ENCODE measurements at regions not wholly inside any gene's neighbourhood (a gene's known extent, or its start where the extent isn't known, plus 50 kb on each side); places are given as distances from the start of the nearest gene placed in this dataset.

DNA sequence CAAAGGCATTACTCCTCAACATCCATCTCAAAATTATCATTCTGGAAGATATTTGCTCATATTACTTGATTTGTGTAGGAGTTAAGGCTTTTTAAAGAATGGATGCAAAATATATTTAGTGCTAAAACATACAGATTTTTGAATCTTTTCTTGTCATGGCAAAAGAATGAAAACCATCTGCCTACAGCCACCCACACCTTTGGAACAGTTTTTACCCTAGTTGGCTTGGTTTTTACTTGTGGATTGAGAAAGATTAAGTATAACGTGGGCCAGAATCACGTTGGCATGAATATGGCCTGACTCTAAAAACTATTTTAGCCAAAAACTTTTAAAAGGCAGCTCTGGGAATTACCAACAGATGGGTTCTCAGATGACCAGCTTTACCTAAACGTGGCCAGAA, 128.2 kb downstream of the SPAG6 start:
- TF ChIP-seq FOXS1 (CRISPR knock-in tag; IDR thresholded peaks at IDR 0.05) (no peak), CHD4 (IDR thresholded peaks at IDR 0.05; ENCODE audit: borderline replicate concordance) (no peak), RFX5 (IDR thresholded peaks at IDR 0.05) (no peak), NR3C1 (IDR thresholded peaks at IDR 0.05) (no peak), RCOR1 (IDR thresholded peaks at IDR 0.05; ENCODE audit: low read depth, low read length) (no peak), CEBPB (IDR thresholded peaks at IDR 0.05) (no peak), ZNF302 (CRISPR knock-in tag; IDR thresholded peaks at IDR 0.05) (no peak)
- TF ChIP-seq, protein P1, sequence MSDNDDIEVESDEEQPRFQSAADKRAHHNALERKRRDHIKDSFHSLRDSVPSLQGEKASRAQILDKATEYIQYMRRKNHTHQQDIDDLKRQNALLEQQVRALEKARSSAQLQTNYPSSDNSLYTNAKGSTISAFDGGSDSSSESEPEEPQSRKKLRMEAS (IDR thresholded peaks at IDR 0.05): no peak
- TF ChIP-seq, protein P2, sequence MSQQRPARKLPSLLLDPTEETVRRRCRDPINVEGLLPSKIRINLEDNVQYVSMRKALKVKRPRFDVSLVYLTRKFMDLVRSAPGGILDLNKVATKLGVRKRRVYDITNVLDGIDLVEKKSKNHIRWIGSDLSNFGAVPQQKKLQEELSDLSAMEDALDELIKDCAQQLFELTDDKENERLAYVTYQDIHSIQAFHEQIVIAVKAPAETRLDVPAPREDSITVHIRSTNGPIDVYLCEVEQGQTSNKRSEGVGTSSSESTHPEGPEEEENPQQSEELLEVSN (IDR thresholded peaks at IDR 0.05; ENCODE audit: borderline replicate concordance, low read depth): no peak
- TF ChIP-seq, protein P3, sequence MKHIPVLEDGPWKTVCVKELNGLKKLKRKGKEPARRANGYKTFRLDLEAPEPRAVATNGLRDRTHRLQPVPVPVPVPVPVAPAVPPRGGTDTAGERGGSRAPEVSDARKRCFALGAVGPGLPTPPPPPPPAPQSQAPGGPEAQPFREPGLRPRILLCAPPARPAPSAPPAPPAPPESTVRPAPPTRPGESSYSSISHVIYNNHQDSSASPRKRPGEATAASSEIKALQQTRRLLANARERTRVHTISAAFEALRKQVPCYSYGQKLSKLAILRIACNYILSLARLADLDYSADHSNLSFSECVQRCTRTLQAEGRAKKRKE (CRISPR knock-in tag; IDR thresholded peaks at IDR 0.05; ENCODE audit: low read depth): no peak
- CTCF ChIA-PET: interaction anchor here (0.6 to 1.4 kb wide), 2 partner anchors 24 to 978 kb away, joined by 3 read pairs; no protein-coding TSS in a partner anchor
- H3K9me3 ChIP-seq: no peaks in the 10 kb centered on the region
- H3K27ac ChIP-seq: no peak overlapping the region
- no peak overlapping the region for H3K4me3 ChIP-seq
- 27% methylated on average over 3 of the region's 3 CpGs for WGBS (ENCODE audit: missing lambda C conversion rate)
- H3K4me2 ChIP-seq: no peak overlapping the region
- DNase-seq (ENCODE audit: low read depth in 1 of 2, low spot score in 1 of 2) (no peak), ATAC-seq (no peak), FAIRE-seq (no peak)
- POLR2A ChIA-PET: no interaction called here
- H3K4me1 ChIP-seq: no peaks in the 10 kb centered on the region

DNA sequence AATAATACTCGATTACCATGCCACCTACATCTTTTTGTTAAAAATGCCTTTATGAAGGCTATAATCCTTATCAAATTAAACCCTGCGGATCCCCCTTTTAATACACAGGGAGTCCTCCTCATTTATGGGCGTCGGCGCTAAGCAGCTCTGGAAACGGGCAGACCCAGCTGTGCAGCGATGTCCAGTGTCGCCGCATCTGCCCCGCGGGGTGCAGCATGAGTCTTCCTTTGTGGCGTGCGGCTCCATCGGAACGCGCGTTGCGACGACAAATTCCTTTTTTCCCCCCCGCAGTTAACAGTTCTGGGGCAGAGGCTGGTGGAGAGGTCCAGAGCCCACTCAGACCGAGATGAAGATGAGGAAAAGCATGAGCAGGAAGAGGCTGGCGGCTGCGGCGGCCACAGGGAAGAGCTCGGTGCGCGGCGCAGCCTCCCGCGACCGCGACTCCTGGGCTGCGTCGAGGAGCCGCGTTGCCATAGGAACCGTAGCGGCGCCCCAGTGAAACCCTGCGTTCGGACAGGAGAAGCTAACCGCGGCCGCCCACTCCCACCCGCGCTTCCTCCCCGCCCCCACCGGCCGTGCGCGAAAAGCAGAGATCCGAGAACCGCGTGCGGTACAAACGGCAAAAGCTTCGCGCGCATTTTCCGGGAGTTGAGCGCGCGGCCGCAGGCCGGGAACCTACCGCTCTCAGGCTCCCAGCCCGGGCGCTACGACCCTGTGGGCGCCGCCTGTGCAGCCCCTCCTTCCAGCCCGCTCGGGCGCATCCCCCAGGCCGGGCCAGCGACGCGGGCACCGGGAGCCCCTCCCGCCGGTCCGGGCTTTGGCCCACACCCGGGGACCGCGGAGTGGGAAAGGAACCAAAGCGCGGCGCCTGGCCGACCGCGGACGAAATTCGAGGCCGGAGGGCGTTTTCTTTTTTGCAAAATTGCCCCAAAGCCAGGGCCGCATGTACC, 130.6 kb downstream of the SPAG6 start:
- H3K9me3 ChIP-seq: no peaks in the 10 kb centered on the region
- TF ChIP-seq RAD21 (conservative IDR thresholded peaks at IDR 0.05 in 1 of 2, IDR thresholded peaks at IDR 0.05 in 1 of 2): no peak
- TF ChIP-seq, protein P1 (IDR thresholded peaks at IDR 0.05): peak; percentile 19; the same call in 1 of the 2 replicates
- FAIRE-seq: no peak
- peak; percentile 7 to 14 for DNase-seq (ENCODE audit: low read depth in 1 of 2, low spot score in 1 of 2)
- peak; percentile 58 to 71; a peak in 4 of 6 replicates for ATAC-seq
- peak overlapping the region; percentile 87 for H3K4me2 ChIP-seq
- no peaks in the 10 kb centered on the region for H3K4me1 ChIP-seq
- H3K27ac ChIP-seq: peak overlapping the region in 1 of 2 experiments; percentile 11; a peak in 1 of 6 replicates
- ChIA-PET CTCF (interaction anchor here (1.4 kb wide), 1 partner anchor 15 kb away, joined by 4 read pairs; no protein-coding TSS in a partner anchor), POLR2A (no interaction called here)
- WGBS (ENCODE audit: missing lambda C conversion rate): 42% methylated on average over 79 of the region's 96 CpGs
- H3K4me3 ChIP-seq: peak overlapping the region; percentile 50

DNA sequence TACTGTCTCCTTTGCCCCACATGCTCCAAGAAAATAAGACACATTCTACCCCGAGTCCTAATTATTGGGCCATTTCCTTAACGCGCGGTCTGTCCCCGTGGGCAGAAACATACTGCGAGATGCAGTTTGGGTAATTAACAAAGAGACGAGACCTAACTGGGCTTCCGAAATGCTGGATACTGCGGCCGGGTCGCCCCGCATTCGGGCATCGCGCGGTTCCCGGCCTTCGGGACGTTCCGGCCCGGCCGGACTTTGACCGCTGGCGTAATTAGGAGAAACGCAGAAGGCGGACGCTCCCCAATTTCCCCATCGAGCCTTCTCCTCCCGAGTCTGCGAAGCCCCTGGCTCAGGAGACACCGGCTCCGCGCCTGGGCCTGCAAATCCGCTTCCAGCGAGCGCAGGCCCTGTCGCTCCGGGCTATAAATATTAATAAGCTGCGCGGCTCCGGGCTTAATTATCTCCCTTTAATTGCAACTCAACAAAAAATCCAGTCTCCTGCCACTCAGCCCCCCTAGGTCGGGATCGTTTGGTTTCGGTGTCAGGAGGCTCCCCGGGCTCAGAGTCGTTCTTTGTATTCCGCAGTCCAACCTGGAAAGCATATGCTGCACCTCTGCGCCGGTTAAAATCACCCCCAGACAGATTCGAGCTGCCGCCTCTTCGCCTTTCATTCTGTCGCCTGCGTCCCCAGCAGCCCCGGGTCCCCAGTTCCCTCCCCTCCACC, 131.5 kb downstream of the SPAG6 start:
- no peak for DNase-seq (ENCODE audit: low read depth in 1 of 2, low spot score in 1 of 2)
- no peak overlapping the region for H3K27ac ChIP-seq
- no peak overlapping the region; the same call in 2 of the 3 replicates for H3K4me3 ChIP-seq
- FAIRE-seq: no peak
- peak overlapping the region; percentile 87; the same call in 1 of the 3 replicates for H3K4me2 ChIP-seq
- H3K4me1 ChIP-seq: no peaks in the 10 kb centered on the region
- ChIA-PET CTCF (interaction anchor here (1.4 kb wide), 1 partner anchor 16 kb away, joined by 4 read pairs; no protein-coding TSS in a partner anchor), POLR2A (no interaction called here)
- 93% methylated on average over 53 of the region's 55 CpGs for WGBS (ENCODE audit: missing lambda C conversion rate)
- no peak for ATAC-seq
- H3K9me3 ChIP-seq: no peaks in the 10 kb centered on the region
- TF ChIP-seq, protein P3 (CRISPR knock-in tag; IDR thresholded peaks at IDR 0.05; ENCODE audit: low read depth): no peak
- TF ChIP-seq NFE2L2 (conservative IDR thresholded peaks at IDR 0.05; ENCODE audit: low read length) (no peak), RARB (CRISPR knock-in tag; IDR thresholded peaks at IDR 0.05) (no peak), ZFP36 (IDR thresholded peaks at IDR 0.05; ENCODE audit: borderline replicate concordance, partially characterized antibody) (no peak), JUNB (IDR thresholded peaks at IDR 0.05) (no peak), JUN (IDR thresholded peaks at IDR 0.05) (no peak), NPAS2 (CRISPR knock-in tag; IDR thresholded peaks at IDR 0.05; ENCODE audit: borderline replicate concordance) (no peak), HOXB13 (CRISPR knock-in tag; IDR thresholded peaks at IDR 0.05; ENCODE audit: low read depth) (no peak), NR3C1 (IDR thresholded peaks at IDR 0.05) (no peak), ZC3H11A (IDR thresholded peaks at IDR 0.05) (no peak)
- TF ChIP-seq, protein P4, sequence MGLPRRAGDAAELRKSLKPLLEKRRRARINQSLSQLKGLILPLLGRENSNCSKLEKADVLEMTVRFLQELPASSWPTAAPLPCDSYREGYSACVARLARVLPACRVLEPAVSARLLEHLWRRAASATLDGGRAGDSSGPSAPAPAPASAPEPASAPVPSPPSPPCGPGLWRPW (IDR thresholded peaks at IDR 0.05): no peak
- TF ChIP-seq, protein P5, sequence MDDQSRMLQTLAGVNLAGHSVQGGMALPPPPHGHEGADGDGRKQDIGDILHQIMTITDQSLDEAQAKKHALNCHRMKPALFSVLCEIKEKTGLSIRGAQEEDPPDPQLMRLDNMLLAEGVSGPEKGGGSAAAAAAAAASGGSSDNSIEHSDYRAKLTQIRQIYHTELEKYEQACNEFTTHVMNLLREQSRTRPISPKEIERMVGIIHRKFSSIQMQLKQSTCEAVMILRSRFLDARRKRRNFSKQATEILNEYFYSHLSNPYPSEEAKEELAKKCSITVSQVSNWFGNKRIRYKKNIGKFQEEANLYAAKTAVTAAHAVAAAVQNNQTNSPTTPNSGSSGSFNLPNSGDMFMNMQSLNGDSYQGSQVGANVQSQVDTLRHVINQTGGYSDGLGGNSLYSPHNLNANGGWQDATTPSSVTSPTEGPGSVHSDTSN (IDR thresholded peaks at IDR 0.05): no peak
